NCI-H2107 treated with DMSO at 0.1 percent for 48 hours (cell line): ENCODE measurements at regions not wholly inside any gene's neighbourhood (a gene's known extent, or its start where the extent isn't known, plus 50 kb on each side); places are given as distances from the start of the nearest gene placed in this dataset.

Source experiments
- DNase-seq: peaks from one replicate; lab custom pipeline; 2025; ENCODE audit not compliant: unreplicated experiment; lab: John Stamatoyannopoulos, UW

GRCh38 chr13:63948045-63948444 lies 2532.4 kb upstream of the PCDH20 start:
- DNase-seq = no peak

GRCh38 chr13:63944911-63945310 lies 2529.3 kb upstream of the PCDH20 start:
- DNase-seq = no peak

GRCh38 chr13:63942372-63942771 lies 2526.7 kb upstream of the PCDH20 start:
- DNase-seq = no peak

DNA sequence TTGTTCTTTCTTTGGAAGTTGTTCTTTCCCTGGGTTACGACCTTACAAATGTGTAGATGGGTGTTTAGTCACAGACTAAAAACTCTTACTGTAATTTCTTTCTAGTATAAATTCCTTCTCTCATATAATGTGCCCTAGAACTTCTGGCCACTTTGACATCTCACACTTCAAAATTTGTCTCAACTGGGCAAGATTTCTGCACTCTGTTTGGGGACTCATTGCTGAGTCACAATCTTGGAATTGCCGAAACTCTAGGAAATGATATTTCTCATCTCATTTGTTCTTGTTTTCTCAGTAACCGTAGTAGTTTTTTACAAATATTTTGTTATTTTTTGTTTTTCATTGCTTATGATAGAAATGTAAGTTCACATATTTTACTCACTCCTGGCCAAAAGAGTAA lies 2523.2 kb upstream of the PCDH20 start:
- DNase-seq = no peak

DNA sequence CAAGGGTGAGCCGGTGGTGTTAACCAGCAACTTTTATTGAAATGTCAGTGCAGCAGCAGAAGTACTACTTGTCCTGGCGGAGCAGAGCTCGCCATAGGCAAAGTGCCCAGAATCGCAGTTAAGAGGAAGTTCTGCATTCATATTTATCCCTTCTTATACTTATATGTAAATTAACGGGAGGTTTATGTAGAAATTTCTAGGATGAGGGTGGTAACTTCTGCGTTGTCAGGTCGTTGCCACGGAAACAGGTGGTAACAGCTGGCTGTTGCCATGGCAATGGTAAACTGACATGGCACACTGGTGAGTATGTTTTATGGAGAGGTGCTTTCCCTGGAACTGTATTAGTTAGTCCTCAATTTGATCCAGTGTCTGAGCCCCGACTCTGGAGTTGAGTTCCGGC lies 2494.9 kb upstream of the PCDH20 start:
- no peak for DNase-seq

- DNase-seq = no peak
Observed at GRCh38 chr13:63909726-63910375, 2494.2 kb upstream of the PCDH20 start.

DNA sequence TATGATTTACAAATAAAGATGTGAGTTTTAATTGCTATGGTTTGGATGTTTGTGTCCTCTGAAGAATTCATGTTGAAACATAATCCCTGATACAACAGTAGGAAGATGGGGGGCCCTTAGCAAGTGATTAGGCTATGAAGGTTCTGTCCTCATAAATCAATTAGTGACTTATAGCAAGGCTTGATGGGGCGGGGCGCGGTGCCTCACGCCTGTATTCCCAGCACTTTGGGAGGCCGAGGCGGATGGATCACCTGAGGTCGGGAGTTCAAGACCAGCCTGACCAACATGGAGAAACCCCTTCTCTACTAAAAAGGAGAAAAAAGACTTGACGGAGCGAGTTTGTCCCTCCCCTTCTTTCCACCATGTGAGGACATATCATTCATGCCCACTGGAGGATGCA lies 2486.5 kb upstream of the PCDH20 start:
- no peak for DNase-seq

DNA sequence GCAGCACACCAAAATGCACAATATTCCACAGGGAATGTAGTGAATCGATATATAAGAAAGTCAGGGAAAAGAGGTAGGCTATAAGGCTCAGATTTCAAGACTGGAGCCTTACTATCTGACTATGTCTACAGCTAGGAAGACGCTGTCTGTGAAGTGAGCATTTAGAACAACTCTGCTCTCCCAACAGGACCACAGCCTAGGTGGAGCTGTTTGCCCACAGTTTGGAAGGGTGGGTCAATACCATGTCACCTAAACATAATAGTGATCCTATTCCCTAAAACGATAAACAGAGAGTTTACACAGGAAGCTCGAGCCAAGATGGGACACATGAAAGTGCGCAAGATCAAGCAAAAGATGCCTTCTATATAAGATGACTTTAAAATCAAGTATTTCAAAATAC lies 2486.0 kb upstream of the PCDH20 start:
- DNase-seq = no peak

GRCh38 chr13:63900406-63900805 lies 2484.8 kb upstream of the PCDH20 start:
- no peak for DNase-seq

DNA sequence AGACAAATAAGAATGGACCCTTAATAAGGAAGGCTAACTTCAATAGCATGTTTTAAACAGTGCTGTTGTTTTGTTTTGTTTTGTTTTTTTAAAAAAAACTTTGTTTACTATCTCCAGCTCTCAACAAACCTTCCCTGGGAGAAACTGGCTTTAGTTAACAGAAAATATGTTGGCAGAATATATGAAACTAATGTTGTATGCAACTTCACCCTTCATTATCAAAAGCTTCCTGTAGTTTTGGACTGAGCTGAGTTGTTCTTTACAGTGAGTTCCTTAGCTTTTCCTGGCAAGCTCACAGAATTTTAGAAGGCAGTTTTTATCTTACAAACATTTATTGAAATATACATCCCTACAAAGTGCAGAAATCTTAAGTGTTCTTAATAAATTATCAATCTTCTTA lies 2480.7 kb upstream of the PCDH20 start:
- no peak for DNase-seq

DNA sequence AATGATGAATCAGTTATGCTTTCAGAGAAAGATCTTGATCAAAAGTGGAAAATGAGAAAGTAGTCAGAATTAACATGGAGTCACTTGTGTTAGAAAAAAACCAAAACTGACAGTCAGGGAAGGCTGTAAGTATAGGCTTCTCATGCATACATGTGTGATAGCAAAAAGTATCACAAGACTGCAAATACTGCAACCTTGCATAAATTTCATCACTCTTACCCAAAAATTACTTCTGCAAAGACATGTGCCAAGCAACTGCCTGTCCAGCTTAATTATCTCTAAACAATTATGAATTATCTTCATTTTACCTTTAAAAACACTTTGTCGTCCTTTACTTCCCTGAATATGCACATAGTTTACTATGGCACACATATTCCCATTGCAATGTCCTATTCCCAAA lies 2466.4 kb upstream of the PCDH20 start:
- DNase-seq = no peak

DNA sequence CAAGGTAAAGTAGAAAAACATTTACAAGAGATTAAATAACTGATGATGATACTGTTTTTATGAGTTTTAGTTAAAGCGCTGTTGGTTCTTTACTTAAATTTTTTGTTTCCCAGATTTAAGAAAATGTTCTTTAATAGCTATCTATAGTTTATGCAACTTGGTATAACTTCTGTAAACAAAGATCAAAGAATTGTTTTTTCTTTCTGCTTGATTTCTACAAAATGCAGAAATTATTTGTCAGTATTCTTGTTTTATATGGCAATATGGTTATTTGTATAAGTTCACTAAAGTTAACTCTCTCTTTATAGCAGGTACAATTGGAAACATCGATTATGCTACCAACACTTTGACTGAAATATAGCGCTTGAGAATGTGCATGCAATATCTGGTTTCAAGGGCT lies 2465.1 kb upstream of the PCDH20 start:
- no peak for DNase-seq

DNA sequence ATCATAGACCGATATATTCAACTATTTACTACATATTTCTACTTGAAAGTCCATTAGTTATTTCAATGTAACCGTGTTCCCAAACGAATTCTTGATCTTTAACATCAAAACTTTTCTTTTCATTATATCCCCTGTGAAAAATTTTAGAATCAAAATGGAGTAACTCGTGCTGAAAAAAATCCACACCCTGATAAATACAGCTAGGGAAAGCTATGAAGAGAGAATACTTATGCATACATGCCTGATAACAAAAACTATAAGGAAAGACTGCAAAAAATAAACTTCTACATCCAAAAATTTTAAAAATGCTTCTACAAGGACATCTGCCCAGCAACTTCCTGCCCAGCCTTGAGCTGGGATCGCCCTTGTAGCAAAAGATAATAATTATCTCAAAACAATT lies 2458.3 kb upstream of the PCDH20 start:
- no peak for DNase-seq

DNA sequence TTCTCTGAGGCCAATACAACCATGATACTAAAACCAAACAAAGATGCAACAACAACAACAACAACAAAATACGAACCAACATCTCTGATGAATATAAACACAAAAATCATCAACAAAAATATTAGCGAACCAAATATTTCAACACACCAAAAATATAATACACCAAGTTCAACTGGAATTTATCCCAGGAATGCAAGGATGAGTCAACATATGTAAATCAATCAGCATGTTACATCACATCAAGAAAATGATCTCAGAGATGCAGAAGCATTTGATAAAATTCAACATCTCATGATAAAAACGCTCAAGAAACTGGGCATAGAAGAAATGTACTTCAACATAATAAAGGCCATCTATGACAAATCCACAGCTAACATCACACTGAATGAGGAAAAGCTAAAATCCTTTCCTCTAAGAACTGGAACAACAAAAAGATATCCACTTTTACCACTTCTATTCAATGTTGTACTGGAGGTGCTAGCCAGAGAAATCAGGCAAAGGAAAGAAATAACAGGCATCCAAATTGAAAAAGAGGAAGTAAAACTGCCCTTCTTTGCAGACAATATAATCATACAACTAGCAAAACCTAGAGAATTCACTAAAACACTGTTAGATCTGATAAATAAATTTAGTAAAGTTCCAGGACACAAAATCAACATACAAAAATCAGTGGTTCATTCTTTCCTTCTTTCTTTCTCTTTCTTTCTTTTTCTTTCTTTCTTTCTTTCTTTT lies 2448.7 kb upstream of the PCDH20 start:
- DNase-seq = no peak

DNA sequence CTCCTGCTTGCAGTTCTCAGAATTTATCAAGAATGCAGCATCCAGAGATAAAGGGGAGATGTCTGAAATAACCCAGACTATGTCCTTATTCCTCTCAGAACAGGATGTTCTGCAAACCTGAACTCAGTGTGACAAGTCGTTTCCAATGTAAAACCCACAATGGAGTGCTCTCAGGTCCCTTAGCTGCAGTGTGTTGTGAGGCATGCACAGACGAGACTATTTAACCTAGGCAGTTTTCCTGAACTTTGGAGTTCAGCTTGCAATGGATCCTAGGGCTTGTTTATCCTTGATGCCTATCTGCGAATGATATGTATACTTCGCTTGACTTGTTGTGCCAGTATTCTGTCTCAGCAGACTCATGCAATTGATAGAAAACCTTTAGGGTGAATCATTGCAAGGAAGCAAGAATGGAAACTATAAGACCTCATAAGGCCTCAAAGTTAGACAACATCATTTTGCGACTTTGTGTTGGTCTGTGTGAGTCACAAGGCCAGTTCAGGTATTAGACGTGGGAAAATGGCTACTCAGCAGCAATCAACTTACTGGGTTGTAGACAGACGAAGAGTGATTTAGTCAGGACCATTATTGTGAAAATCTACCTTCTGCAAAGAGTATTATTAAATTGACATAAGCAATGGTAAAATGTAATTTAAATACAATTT lies 2439.9 kb upstream of the PCDH20 start:
- DNase-seq = no peak

DNA sequence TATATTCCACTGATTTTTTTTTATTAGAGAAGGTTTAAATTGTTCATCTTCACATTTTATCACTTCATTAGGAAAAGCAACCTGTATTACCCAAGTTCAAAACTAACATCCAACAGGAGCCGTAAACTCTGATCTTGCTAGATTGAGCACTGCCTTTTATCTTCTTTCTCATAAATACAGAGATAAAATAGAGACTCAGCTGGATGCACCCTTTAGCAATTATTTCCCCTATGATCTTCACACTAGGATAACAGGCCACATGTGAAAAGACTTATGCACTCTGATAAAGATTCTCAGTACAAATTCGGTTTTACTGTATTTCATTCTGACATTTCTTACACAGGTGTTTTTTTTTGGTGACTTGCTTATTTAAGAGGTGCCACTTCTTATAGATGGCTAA lies 2438.2 kb upstream of the PCDH20 start:
- DNase-seq = no peak

- DNase-seq = no peak
Observed at GRCh38 chr13:63851526-63851925, 2435.9 kb upstream of the PCDH20 start.

DNA sequence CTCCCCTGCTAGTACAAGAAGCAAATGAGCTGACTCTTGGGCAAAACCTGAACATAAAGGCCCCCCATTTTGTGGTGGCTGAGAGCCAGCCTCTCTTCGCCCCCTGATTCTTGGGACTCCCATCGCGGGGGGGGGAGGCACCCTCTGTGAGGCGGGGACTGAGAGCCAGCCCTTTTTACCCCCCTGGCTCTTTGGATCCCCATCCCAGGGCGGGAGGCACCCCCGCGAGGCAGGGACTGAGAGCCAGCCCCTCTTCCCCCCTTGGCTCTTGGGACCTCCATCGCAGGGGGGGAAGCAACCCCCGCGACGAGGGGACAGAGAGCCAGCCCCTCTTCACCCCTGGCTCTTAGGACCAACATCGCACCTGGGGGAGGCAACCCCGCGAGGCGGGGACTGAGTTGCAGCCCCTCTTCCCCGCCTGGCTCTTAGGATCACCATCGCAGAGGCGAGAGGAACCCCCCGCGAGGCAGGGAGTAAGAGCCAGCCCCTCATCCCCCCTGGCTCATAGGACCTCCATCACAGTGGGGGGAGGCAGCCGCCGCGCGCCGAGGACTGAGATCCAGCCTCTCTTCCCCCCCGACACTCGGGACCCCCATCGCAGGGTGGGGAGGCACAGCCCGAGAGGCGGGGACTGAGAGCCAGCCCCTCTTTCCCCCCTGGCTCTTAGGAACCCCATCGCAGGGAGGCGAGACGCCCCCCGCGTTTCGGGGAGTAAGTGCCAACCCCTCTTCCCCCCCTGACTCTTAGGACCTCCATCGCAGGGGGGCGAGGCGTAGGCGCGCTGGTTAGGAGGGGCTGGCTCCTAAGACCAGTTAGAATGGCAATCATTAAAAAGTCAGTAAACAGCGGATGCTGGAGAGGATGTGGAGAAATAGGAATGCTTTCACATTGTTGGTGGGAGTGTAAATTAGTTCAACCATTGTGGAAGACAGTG lies 2428.4 kb upstream of the PCDH20 start:
- no peak for DNase-seq

GRCh38 chr13:63842102-63842501 lies 2426.5 kb upstream of the PCDH20 start:
- no peak for DNase-seq

DNA sequence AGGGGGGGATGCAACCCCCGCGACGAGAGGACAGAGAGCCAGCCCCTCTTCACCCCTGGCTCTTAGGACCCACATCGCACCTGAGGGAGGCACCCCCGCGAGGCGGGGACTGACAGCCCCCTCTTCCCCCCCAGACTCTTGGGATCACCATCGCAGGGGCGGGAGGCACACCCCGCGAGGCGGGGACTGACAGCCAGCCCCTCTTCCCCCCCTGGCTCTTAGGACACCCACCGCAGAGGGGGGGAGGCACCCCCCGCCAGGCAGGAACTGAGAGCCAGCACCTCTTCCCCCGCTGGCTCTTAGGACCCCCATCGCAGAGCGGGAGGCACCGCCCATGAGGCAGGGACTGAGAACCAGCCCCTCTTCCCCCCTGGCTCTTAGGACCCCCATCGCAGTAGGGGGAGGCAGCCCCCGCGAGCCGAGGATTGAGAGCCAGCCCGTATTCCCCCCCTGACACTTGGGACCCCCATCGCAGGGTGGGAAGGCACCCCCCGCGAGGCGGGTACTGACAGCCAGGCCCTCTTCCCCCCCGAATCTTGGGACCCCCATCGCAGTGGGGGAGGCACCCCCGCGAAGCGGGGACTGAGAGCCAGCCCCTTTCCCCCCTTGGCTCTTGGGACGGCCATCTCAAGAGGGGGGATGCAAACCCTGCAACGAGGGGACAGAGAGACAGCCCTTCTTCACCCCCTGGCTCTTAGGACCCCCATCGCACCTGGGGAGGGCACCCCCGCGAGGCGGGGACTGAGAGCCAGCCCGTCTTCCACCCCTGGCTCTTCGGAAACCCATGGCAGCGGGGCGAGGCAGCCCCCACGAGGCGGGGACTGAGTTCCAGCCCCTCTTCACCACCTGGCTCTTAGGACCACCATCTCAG lies 2425.1 kb upstream of the PCDH20 start:
- no peak for DNase-seq
